ENCODE measurements at regions not wholly inside any gene's neighbourhood (a gene's known extent, or its start where the extent isn't known, plus 50 kb on each side); places are given as distances from the start of the nearest gene placed in this dataset.

GRCh38 chr1:13968361-13968760 is 268.4 kb downstream of the PRDM2 start:
- in situ Hi-C loops (cut with MboI; ENCODE audit: low pct_ligation_motif_present in 1 of 4, low pct_unique_long_range_greater_than_20kb in 1 of 4, low sequenced_read_pairs in 3 of 4) = loop anchor here in 3 of 4 donors (10.0 to 25.0 kb wide), 3 partner anchors 306 to 1076 kb away; no protein-coding TSS in a partner anchor
- Histone ChIP-seq H3K9me3 (peaks cover 0 to 6% of the 10 kb centered on the region in 2 donors), H3K36me3 (no peaks in the 10 kb centered on the region), H3K27ac (no peak overlapping the region), H3K27me3 (no peaks in the 10 kb centered on the region), H3K4me3 (no peak overlapping the region), H3K4me1 (no peaks in the 10 kb centered on the region)
- intact Hi-C loops (cut with DNase I; ENCODE audit: low total_unique reads) = no loop called here
- DNase-seq = no peak
- 83 to 85% methylated on average over 6 to 8 of the region's 8 CpGs for WGBS, 2 donors (ENCODE audit: low coverage in 1 of 2)
- no peak for TF ChIP-seq CTCF (IDR thresholded peaks at IDR 0.05)
- TF ChIP-seq POLR2A (IDR thresholded peaks at IDR 0.05) = no peak
- no peak for TF ChIP-seq POLR2AphosphoS5 (IDR thresholded peaks at IDR 0.05)
- no peak for TF ChIP-seq EP300 (IDR thresholded peaks at IDR 0.05; ENCODE audit: low read depth)

- Histone ChIP-seq H3K9me3 (peaks cover 0 to 6% of the 10 kb centered on the region in 2 donors), H3K4me1 (no peaks in the 10 kb centered on the region), H3K27me3 (no peaks in the 10 kb centered on the region), H3K4me3 (no peak overlapping the region), H3K36me3 (no peaks in the 10 kb centered on the region), H3K27ac (no peak overlapping the region)
- no peak for DNase-seq
- intact Hi-C loops (cut with DNase I; ENCODE audit: low total_unique reads) = no loop called here
- TF ChIP-seq POLR2AphosphoS5 (IDR thresholded peaks at IDR 0.05) (no peak), EP300 (IDR thresholded peaks at IDR 0.05; ENCODE audit: low read depth) (no peak), CTCF (IDR thresholded peaks at IDR 0.05) (no peak), POLR2A (IDR thresholded peaks at IDR 0.05) (no peak)
- in situ Hi-C loops (cut with MboI; ENCODE audit: low pct_ligation_motif_present in 1 of 4, low pct_unique_long_range_greater_than_20kb in 1 of 4, low sequenced_read_pairs in 3 of 4) = loop anchor here in 2 of 4 donors (25.0 kb wide), 2 partner anchors 308 to 1067 kb away; no protein-coding TSS in a partner anchor
Measured at GRCh38 chr1:13970631-13971247, 270.8 kb downstream of the PRDM2 start.

GRCh38 chr1:13976485-13976884 is 276.5 kb downstream of the PRDM2 start:
- Histone ChIP-seq H3K4me1 (no peaks in the 10 kb centered on the region), H3K27me3 (no peaks in the 10 kb centered on the region), H3K4me3 (no peak overlapping the region), H3K9me3 (no peaks in the 10 kb centered on the region), H3K27ac (no peak overlapping the region), H3K36me3 (no peaks in the 10 kb centered on the region)
- 64 to 84% methylated on average over 2 of the region's 2 CpGs for WGBS, 2 donors (ENCODE audit: low coverage in 1 of 2)
- TF ChIP-seq CTCF (IDR thresholded peaks at IDR 0.05) (no peak), EP300 (IDR thresholded peaks at IDR 0.05; ENCODE audit: low read depth) (no peak), POLR2A (IDR thresholded peaks at IDR 0.05) (no peak), POLR2AphosphoS5 (IDR thresholded peaks at IDR 0.05) (no peak)
- intact Hi-C loops (cut with DNase I; ENCODE audit: low total_unique reads) (no loop called here), in situ Hi-C loops (cut with MboI; ENCODE audit: low pct_ligation_motif_present in 1 of 4, low pct_unique_long_range_greater_than_20kb in 1 of 4, low sequenced_read_pairs in 3 of 4) (no loop called here)
- no peak for DNase-seq

GRCh38 chr1:13981142-13981541 is 281.2 kb downstream of the PRDM2 start:
- Histone ChIP-seq H3K4me3 (no peak overlapping the region), H3K27ac (no peak overlapping the region), H3K9me3 (no peaks in the 10 kb centered on the region), H3K36me3 (no peaks in the 10 kb centered on the region), H3K4me1 (no peaks in the 10 kb centered on the region), H3K27me3 (no peaks in the 10 kb centered on the region)
- in situ Hi-C loops (cut with MboI; ENCODE audit: low pct_ligation_motif_present in 1 of 4, low pct_unique_long_range_greater_than_20kb in 1 of 4, low sequenced_read_pairs in 3 of 4) (no loop called here), intact Hi-C loops (cut with DNase I; ENCODE audit: low total_unique reads) (no loop called here)
- TF ChIP-seq CTCF (IDR thresholded peaks at IDR 0.05) (no peak), EP300 (IDR thresholded peaks at IDR 0.05; ENCODE audit: low read depth) (no peak), POLR2A (IDR thresholded peaks at IDR 0.05) (no peak), POLR2AphosphoS5 (IDR thresholded peaks at IDR 0.05) (no peak)
- 92 to 100% methylated on average over 2 of the region's 2 CpGs for WGBS, 2 donors (ENCODE audit: low coverage in 1 of 2)
- DNase-seq = no peak
